Body of pancreas (tissue), 4 donors: ENCODE measurements at regions not wholly inside any gene's neighbourhood (a gene's known extent, or its start where the extent isn't known, plus 50 kb on each side); places are given as distances from the start of the nearest gene placed in this dataset.

ENCODE experiments used
- ATAC-seq: fragments of 150-250 bp; one replicate; pipeline ENCODE4 v1.9.1; 2016
- DNase-seq, 4 donors: peaks; one replicate each; pipeline ENCODE4 v3.0.0-alpha.2; 2019
- H3K27ac ChIP-seq, 4 donors: fragments of 200-600 bp; sonication (generic); 1 replicate in 3 of 4; 2 replicates in 1 of 4; pipeline versions ENCODE4 v1.5.1 to v1.6.1; 2016 to 2019; ENCODE audit warnings: mild to moderate bottlenecking in 1 of 4, mixed read lengths in 1 of 4, moderate library complexity in 1 of 4
- H3K27me3 ChIP-seq, 2 donors: fragments of 200-600 bp; sonication (generic); one replicate each; pipeline ENCODE4 v1.6.0; 2016; ENCODE audit warnings: mild to moderate bottlenecking in 1 of 2
- H3K36me3 ChIP-seq, 2 donors: fragments of 200-600 bp; sonication (generic); replicated peaks in 1 of 2; 2 replicates each; pipeline ENCODE4 v1.5.1; 2016; ENCODE audit warnings: low read depth in 2 of 2; ENCODE audit not compliant: insufficient read depth in 1 of 2
- H3K4me1 ChIP-seq: fragments of 200-600 bp; sonication (generic); one replicate; pipeline ENCODE4 v1.6.0; 2016
- H3K4me3 ChIP-seq, 2 donors: fragments of 200-600 bp; sonication (generic); 1 replicate in 1 of 2; 2 replicates in 1 of 2; pipeline ENCODE4 v1.5.1; 2016 to 2019
- H3K9me3 ChIP-seq, 3 donors: fragments of 200-600 bp; sonication (generic); 1 replicate in 2 of 3; 2 replicates in 1 of 3; pipeline ENCODE4 v1.5.1; 2016
- POLR2A ChIP-seq, 3 donors: fragments of 450-650 bp; IDR thresholded peaks; one replicate each; pipeline ENCODE4 v1.6.1; 2016; ENCODE audit warnings: antibody characterized with exemption in 3 of 3, mild to moderate bottlenecking in 2 of 3
- WGBS, 2 donors: methylation state at CpG; one replicate each; pipeline ENCODE4 v1.1.5; 2017; 5-methylcytosine and 5-hydroxymethylcytosine counted together
- intact Hi-C: fragments of 100-400 bp; cut with DNase I; formaldehyde crosslinking; loops from one replicate; pipeline ENCODE4 v1.15.1; 2023
- TF ChIP-seq, protein P1 (sequence below), 7 experiments: fragments of 450-650 bp in 4 of 7; fragments of 200-600 bp in 3 of 7; sonication (generic) in 3 of 7; IDR thresholded peaks; one replicate each; pipeline ENCODE4 v1.5.1; 2016 to 2019; ENCODE audit warnings: antibody characterized with exemption in 7 of 7

DNA sequence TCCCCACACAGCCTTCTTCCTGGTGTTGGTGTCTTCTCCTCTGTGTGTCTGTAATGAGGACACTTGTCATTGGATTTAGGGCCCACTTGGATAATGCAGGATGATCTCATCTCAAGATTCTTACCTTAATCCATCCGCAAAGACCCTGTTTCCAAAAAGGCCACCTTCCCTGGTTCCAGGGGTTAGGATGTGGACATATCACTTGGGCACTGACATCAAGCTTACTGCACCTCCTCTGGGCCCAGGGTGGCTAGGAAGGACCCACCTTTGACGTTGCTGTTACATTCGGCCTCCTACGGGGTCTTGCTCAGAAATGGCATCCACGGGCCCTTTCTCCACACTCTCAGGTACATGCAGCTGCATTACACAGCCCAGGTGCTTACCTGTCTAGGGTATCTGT, 535.9 kb downstream of the BRD1 start:
- no peak for ATAC-seq
- no peak for DNase-seq
- H3K9me3 ChIP-seq = no peaks in the 10 kb centered on the region
- 44 to 76% methylated on average over 3 to 5 of the region's 5 CpGs for WGBS, 2 donors
- no peak for TF ChIP-seq POLR2A (IDR thresholded peaks at IDR 0.05)
- TF ChIP-seq, protein P1, sequence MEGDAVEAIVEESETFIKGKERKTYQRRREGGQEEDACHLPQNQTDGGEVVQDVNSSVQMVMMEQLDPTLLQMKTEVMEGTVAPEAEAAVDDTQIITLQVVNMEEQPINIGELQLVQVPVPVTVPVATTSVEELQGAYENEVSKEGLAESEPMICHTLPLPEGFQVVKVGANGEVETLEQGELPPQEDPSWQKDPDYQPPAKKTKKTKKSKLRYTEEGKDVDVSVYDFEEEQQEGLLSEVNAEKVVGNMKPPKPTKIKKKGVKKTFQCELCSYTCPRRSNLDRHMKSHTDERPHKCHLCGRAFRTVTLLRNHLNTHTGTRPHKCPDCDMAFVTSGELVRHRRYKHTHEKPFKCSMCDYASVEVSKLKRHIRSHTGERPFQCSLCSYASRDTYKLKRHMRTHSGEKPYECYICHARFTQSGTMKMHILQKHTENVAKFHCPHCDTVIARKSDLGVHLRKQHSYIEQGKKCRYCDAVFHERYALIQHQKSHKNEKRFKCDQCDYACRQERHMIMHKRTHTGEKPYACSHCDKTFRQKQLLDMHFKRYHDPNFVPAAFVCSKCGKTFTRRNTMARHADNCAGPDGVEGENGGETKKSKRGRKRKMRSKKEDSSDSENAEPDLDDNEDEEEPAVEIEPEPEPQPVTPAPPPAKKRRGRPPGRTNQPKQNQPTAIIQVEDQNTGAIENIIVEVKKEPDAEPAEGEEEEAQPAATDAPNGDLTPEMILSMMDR (IDR thresholded peaks at IDR 0.05) = no peak
- no peak overlapping the region for H3K27ac ChIP-seq
- no peaks in the 10 kb centered on the region for H3K36me3 ChIP-seq
- intact Hi-C loops = no loop called here
- no peaks in the 10 kb centered on the region for H3K27me3 ChIP-seq
- H3K4me1 ChIP-seq = no peaks in the 10 kb centered on the region
- H3K4me3 ChIP-seq = no peak overlapping the region

DNA sequence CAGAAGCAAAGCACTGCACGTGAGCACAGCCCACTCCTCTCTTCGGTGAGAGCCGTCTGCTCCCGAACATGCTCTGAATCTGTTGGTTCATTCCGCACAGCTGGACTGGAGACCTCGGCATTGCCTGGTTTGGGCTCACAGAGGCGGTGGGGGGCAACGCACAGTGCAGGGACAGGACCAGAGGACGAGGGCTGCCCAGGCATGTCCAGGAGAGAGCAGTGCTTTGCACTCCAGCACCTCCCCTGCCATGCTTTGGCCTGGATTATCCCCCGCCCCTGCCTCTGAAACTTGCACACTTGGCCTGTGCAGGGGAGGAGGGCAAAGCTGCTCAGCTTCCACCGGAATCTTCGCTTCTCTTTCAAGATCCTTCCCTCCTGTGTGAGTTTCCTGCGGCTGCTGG, 536.5 kb downstream of the BRD1 start:
- ATAC-seq (no peak), DNase-seq (no peak)
- Histone ChIP-seq H3K27ac (no peak overlapping the region), H3K27me3 (no peaks in the 10 kb centered on the region), H3K4me3 (no peak overlapping the region), H3K4me1 (no peaks in the 10 kb centered on the region), H3K36me3 (no peaks in the 10 kb centered on the region), H3K9me3 (no peaks in the 10 kb centered on the region)
- no peak for TF ChIP-seq POLR2A (IDR thresholded peaks at IDR 0.05)
- TF ChIP-seq, protein P1 (IDR thresholded peaks at IDR 0.05) = no peak
- intact Hi-C loops = no loop called here
- WGBS, 2 donors = 39 to 50% methylated on average over 8 to 13 of the region's 13 CpGs

DNA sequence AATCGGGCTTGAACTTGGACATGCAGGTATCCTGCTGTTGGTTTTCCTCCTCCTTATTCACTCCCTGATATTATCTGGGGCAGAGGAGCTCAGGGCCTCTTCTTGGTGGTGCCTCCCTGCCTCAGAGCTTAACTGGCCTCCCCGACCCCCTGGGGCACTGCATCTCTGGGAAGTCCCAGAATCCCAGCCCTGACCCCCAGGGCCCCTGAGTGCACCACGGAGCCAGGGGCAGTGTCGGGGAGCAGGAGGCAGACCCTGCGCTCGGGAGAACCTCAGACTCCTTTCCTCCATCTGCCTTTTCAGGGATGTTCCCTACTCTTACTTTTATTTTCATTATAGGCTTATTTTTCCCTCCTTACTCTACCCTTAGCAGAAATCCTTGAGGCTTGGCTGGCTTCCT, 537.0 kb downstream of the BRD1 start:
- no peak for DNase-seq
- Histone ChIP-seq H3K27me3 (no peaks in the 10 kb centered on the region), H3K4me1 (no peaks in the 10 kb centered on the region), H3K27ac (no peak overlapping the region), H3K36me3 (no peaks in the 10 kb centered on the region), H3K4me3 (no peak overlapping the region), H3K9me3 (no peaks in the 10 kb centered on the region)
- 31 to 46% methylated on average over 6 of the region's 6 CpGs for WGBS, 2 donors
- TF ChIP-seq, protein P1 (IDR thresholded peaks at IDR 0.05) = no peak
- TF ChIP-seq POLR2A (IDR thresholded peaks at IDR 0.05) = no peak
- intact Hi-C loops = no loop called here
- no peak for ATAC-seq

DNA sequence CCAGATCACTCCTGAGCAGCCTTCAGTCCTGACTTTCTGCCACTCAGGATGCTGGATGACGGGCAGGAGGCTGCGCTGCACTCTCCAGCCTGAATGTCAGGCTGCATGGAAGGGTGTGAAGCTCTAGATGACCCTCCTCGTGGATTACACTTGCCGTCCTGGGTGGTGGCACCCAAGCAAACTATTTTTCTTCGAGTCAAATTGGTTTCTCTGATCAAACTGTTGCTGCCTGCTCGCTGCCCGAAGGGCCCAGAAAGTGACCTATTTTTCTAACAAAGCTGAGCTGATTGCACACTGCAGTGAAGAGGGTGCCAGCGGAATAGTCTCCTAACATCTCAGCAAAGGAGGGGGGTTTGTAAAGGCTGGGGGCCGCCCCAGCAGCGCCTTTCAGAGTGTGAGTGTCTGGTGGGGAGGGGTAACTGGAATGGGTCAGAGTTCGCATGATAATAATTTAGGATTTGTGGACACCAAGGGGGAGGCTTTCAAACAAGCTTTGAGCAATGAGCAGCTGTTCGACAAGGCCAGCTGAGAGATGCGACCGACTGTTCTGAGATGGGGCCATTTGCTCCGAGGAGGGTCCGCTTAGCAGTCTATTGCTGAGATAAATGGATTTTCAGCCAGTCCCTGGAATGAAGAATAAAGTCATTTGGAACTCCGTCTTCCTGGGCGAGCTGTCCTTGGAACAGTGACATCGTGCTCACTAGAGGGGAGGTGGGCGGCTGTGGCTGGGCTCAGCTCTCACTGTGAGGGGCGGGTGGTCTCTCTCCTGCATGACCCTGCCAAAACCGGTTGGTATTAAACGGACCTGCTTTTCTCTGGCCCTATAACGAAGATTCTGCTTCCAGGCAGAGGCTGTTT, 537.6 kb downstream of the BRD1 start:
- no peak overlapping the region for H3K27ac ChIP-seq
- DNase-seq (no peak), ATAC-seq (no peak)
- no peaks in the 10 kb centered on the region for H3K9me3 ChIP-seq
- TF ChIP-seq POLR2A (IDR thresholded peaks at IDR 0.05) = no peak
- TF ChIP-seq, protein P1 (IDR thresholded peaks at IDR 0.05) = no peak
- no peak overlapping the region for H3K4me3 ChIP-seq
- no peaks in the 10 kb centered on the region for H3K27me3 ChIP-seq
- no peaks in the 10 kb centered on the region for H3K36me3 ChIP-seq
- WGBS, 2 donors = 35 to 43% methylated on average over 24 of the region's 24 CpGs
- H3K4me1 ChIP-seq = no peaks in the 10 kb centered on the region
- intact Hi-C loops = no loop called here
